NB4 (cell line): ENCODE measurements at regions not wholly inside any gene's neighbourhood (a gene's known extent, or its start where the extent isn't known, plus 50 kb on each side); places are given as distances from the start of the nearest gene placed in this dataset.

Experiments
- MAX ChIP-seq: IDR thresholded peaks from 2 replicates; pipeline ENCODE4 v1.6.1; 2011; ENCODE audit warnings: low read depth, low read length
- POLR2A ChIP-seq: IDR thresholded peaks from 2 replicates; pipeline ENCODE4 v1.6.1; 2011; ENCODE audit warnings: mild to moderate bottlenecking; ENCODE audit not compliant: insufficient read length; ENCODE audit errors: extremely low read depth

GRCh38 chr4:127410201-127410600, 222.6 kb upstream of the INTU start:
- no peak for TF ChIP-seq POLR2A
- no peak for TF ChIP-seq MAX
